ENCODE measurements at regions not wholly inside any gene's neighbourhood (a gene's known extent, or its start where the extent isn't known, plus 50 kb on each side); places are given as distances from the start of the nearest gene placed in this dataset.
"Not testable (repeated sequence)": the region's sequence is repeated elsewhere in the genome, so short reads cannot be mapped to it uniquely, and the experiment has no call there.

DNA sequence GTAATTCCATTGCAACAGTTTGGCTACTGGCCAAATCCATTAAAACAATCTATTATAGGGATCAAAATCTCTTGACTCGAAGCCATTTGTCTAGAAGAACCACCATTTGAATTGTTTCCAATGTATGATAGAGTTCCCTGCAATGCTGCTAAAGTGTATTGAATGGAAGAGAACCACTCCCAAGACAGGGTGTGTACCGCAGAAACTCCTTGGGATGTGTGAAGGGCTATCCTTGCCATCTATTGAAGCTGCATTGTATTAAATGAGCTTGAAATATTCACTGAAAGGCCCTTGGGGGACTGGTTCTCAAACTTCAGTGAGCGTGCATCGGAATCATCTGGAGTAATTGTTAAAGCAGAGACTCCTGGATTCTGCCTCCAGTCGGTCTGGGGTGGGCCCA is 260.4 kb upstream of the MEIS1 start:
- no peak for DNase-seq (ENCODE audit: low read depth)

GRCh38 chr2:66173645-66174044 is 261.3 kb upstream of the MEIS1 start:
- DNase-seq (ENCODE audit: low read depth) = no peak

DNA sequence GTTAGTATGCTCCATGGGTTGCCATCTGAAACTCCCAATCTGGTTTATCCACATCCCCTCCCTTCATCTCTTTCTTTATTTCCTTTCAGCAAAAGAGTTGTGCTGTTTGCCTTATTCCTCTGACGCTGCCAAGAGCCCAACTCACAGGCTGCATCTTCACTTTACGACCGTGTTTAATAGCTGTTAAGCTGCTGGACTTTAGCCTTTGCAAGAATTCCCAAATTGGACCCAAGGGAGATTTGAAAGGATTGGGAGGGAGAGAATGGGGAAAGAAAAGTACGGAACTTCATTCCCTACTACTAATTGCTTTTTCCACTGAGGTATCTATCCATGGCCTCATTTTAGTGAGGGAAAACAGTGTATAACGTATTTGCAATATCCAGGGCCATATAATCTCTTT is 263.4 kb upstream of the MEIS1 start:
- DNase-seq (ENCODE audit: low read depth) = no peak

DNA sequence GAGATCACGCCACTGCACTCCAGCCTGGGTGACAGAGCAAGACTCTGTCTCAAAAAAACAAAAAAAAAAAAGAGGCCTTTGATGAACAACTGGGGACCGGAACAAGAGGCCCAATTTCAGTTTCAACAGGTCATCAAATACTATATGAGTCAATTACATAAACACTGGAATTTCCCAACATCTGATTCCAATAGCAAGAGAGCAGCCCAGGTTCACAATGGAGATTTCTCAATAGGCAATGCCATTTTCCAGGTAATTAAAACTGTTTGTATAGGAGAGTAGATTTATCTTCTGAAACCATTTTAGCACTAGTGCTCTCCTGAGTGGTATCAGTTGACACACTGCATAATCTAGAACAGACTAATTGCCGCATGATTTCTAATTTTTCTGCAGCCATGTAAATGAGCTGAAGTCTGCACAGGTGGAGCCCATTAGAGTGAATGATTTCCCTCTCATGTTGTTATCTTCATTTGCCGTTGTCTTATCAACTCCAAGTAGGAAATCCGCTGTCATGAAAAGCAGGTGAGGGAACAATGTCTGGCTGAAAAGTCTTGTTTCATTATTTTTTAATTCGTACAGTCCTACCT is 264.1 kb upstream of the MEIS1 start:
- DNase-seq (ENCODE audit: low read depth) = no peak

GRCh38 chr2:66169076-66169475 is 265.8 kb upstream of the MEIS1 start:
- no peak for DNase-seq (ENCODE audit: low read depth)

GRCh38 chr2:66164470-66164869 is 270.5 kb upstream of the MEIS1 start:
- DNase-seq (ENCODE audit: low read depth) = no peak

DNA sequence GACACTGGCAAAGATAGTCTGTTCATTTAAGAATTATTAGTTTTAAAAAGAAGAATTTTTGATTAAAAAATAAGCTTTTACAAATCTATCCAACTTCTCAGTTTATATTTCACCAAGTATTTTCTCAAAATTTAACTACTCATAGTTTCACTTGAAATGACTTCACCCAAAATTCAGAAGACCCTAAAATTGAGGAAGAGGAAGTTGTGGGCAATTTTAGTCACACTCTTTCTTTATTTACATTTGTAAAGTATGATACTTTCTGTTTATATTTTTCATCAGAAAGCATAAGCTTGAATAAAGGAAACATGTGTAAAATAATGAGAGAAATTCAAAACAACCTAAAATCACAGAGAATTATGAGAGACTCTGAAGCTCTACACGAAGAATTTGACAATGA is 278.8 kb upstream of the MEIS1 start:
- DNase-seq (ENCODE audit: low read depth) = no peak

- DNase-seq (ENCODE audit: low read depth) = no peak
Measured at GRCh38 chr2:66153941-66154340, 281.0 kb upstream of the MEIS1 start.

DNA sequence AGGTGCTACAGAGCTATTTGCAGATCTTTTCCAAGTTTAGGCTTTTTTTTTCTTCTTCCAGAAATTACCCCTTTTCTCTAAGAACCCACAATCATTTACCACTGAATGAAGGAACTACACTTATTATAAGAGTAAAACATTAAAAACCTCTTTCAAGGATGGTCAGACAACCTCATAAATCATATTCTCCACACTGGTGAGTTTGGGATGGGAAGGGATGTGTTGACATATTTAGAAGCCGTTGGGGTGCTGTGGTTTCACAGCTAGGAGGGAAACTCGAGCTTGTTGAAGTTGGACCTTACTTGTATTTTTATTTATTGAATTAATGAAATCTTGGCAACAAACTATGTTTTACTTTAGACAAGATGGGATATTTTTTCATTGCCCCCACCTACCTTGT is 289.4 kb upstream of the MEIS1 start:
- no peak for DNase-seq (ENCODE audit: low read depth)

GRCh38 chr2:66144324-66144723 is 290.6 kb upstream of the MEIS1 start:
- not testable (repeated sequence) for DNase-seq (ENCODE audit: low read depth)

GRCh38 chr2:66137606-66138130 is 297.3 kb upstream of the MEIS1 start:
- DNase-seq (ENCODE audit: low read depth) = no peak

DNA sequence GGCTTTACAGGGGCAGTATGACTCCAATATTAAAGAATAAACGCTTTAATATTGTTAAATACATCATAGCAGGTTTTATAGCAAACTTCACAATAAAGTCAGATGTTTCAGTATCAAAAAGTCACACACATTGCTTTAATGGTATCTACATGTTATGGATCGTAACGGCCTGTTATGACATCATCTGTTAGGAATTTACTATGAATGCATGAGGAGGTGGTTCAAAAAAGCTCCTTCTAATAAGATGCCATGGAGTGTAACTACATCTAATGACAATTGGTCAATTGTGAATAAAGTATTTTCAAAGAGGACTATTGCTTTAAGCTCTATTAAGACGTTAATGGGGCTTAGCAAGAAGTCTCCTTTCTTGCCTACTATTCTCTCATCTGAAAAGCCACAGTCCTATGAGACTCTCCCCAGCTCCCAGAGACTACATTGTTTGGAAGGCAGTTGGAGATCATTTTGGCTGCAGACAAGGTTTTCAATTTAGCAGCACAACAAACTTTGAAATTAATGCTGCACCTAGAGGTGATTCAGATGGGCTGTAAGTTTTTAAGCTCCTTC is 300.7 kb upstream of the MEIS1 start:
- DNase-seq (ENCODE audit: low read depth) = no peak

DNA sequence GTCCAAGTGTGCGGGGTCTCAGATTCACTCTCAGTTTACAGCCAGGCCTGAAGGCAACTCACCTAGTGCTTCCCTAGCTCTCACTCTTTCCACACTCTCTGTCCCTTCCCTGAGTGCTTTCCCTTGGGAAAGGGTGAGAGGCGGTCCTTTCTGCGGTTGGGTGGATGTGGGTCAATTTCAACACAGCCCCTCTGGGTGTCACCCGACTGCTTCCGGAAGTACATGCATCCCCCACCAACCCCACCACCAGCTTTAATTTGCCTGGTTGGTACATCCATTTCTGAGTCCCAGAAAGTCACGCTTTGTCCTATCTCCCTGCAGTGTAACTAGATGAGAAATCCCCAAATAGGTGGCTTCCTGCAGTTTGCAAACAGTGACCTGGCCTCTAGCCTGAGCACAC is 307.3 kb upstream of the MEIS1 start:
- no peak for DNase-seq (ENCODE audit: low read depth)

- DNase-seq (ENCODE audit: low read depth) = no peak
Measured at GRCh38 chr2:66127061-66127460, 307.9 kb upstream of the MEIS1 start.

DNA sequence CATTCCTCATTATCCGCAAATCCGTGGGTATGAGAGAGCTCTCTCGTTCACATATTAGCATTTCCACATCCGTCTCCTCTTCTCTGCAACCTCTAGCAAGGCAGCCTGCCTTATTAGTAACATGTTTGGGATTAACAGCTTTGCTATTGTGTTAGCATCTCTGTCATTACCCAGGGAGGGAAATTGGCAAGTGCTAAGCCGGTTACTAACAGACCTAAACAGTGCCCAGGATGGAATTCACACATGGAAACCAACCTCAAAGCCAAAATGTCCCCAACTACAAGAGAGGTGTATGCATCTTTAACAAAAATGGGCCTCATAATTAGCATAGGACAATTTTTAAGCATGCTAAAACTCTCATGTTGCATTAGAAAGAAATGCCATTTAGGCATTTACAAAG is 309.0 kb upstream of the MEIS1 start:
- DNase-seq (ENCODE audit: low read depth) = no peak

DNA sequence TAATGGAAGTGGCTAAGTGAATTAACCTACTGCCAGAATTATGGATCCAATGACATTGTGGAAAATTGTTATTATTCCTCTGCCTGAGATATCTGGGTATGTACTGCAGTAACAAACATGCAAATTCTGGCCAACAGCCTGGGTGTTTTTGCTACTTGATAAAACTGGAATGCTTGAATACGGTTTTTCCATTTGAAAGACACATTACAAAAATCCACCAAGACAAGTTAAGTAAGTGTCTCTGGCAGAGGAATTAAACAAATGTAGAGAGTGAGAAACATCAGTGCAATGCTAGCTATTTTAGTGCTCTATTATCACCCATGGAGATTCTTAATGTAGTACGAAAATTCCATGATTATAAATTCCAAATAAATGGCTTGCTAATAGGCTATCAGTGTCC is 312.4 kb upstream of the MEIS1 start:
- DNase-seq (ENCODE audit: low read depth) = no peak

- no peak for DNase-seq (ENCODE audit: low read depth)
Measured at GRCh38 chr2:66121946-66122345, 313.0 kb upstream of the MEIS1 start.

DNA sequence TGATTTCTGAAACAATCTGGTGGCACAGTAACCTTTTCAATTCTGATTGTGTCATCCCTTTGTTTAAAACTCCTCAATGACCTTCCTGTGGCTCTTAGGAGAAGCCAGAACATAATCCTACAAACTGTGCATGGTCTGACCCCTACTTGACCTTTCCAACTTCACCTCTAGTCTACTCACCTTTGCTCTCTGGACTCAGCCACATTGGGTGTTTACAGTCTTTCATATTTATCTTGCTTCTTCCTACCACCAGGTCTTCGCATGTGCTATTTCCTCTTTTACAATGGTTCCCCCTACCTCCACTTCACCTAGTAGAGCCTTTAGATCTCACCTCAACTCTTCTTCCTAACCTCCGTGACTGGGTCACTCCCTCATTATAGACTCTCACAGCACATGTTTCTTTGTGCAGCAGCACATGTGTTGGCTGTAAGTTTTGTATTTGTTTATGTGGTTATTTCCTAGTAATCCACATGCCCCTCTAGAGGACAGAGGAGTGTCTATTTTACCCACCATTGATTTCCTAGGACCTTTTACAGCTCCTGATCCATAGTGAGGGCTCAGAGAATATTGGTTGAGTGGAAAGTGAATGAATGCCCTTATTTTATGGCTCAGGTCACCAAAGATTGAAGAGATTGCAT is 320.8 kb upstream of the MEIS1 start:
- DNase-seq (ENCODE audit: low read depth) = no peak

- DNase-seq (ENCODE audit: low read depth) = no peak
Measured at GRCh38 chr2:66111706-66112105, 323.2 kb upstream of the MEIS1 start.

GRCh38 chr2:66110608-66111007 is 324.3 kb upstream of the MEIS1 start:
- no peak for DNase-seq (ENCODE audit: low read depth)

DNA sequence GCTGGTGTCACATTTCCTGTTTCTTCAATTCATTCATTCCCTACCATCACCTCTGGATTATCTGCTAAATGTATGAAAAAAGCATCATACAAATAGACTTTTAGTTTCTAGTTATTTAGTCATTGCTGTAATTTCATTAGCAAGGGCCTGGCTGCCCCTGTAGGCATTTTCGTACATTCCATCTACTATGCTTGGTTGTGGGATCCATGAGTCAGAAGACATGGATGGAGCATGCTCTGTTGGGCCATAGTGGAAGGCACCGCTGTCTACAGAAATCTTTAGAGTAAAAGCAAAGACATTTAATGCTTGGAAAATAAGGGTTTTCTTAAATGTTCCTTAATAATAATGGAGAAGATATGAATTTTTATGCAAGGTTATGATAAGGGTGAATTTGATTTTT is 324.8 kb upstream of the MEIS1 start:
- no peak for DNase-seq (ENCODE audit: low read depth)

- DNase-seq (ENCODE audit: low read depth) = no peak
Measured at GRCh38 chr2:66109419-66109818, 325.5 kb upstream of the MEIS1 start.

DNA sequence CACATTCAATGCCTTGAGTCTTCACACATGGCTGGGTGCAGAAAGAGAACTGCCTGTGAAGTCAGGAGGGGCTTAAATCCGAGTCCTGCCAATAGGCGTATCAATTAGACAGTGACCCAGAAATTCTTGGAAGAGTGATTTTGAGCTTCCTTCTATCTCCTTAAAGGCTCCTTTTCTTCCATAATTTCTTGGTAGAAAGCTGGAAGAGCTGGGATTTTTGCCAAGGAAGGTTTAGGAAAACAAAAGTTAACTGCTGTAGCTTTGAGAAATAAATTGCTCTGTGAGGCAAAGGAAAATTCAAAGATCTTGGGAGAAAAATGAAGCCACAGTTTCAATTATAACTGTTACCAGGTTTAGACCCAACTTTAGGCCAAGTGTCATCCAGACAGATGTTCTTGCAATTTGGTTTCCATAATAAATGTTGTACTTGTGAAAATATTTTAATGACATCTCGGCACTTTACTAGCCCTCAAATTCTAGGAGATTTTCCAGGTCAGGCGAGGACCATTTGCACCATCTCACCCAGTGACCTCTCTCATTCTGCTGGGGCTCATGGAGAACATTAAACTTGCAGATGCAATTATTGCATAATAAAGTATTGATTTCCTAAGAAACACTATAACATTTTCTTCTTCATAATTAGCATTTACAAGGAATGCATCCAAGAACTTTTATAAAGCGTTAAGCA is 329.7 kb upstream of the MEIS1 start:
- DNase-seq (ENCODE audit: low read depth) = no peak

All from amniotic epithelial cell (primary cell).